Stimulated activated CD4-positive, alpha-beta T cell treated with anti-CD3 and anti-CD28 coated beads, Interleukin-1b, Interleukin-23, amount 100 ng/mL, for 4 hours (primary cell): ENCODE measurements at regions not wholly inside any gene's neighbourhood (a gene's known extent, or its start where the extent isn't known, plus 50 kb on each side); places are given as distances from the start of the nearest gene placed in this dataset.

ENCODE experiments used
- DNase-seq, 2 donors: peaks; one replicate each; pipeline ENCODE4 v3.0.0-alpha.2; 2020; ENCODE audit warnings: low read depth in 2 of 2

DNA sequence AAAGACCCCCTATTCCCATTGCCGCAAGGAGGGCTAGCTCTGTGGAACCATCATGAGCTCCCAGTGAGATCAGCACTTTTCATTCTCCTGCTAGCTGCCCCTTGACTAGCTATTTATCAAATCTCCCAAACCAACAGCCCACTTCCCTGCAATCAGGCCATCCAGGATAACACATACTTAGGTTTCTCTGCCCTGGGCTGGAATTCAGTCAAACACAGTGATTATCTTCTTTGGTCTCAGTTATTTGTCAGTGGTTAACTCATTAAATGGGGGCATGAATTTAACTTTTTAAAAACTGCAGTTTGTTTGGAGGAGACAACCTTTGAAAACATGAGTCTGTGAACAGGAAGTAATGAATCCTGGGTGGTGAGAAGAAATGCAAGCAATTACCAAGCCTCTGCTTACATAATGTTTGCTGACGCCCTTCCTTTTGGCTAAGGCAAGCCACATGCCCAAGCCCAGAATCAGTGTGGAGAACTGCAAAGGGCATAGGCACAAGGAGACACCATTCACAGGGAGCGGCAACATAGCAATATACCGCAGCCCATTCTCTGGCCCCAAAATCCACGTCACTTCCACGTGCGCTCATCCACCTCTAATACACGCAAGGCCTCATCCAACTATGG, 275.0 kb downstream of the DRD1 start:
- no peak for DNase-seq

DNA sequence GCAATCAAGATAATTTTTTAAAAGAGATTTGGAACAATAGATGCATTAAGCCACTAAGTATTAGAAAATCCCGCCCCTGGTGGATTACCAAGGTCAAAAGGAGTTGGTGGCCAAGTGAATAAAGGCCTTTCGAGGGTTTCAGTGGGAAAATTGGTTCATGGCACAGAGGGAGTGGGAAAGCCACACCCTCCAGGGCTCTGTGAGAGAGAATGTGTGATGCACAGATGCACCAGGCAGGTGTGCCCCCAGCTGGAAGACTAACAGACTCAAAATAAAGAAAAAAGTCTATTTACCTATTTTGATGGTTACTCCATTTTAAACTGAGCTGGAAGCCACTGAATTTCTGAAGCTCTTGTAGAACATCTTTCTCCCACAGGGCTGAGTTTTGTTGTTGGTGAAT, 278.0 kb downstream of the DRD1 start:
- no peak for DNase-seq

DNA sequence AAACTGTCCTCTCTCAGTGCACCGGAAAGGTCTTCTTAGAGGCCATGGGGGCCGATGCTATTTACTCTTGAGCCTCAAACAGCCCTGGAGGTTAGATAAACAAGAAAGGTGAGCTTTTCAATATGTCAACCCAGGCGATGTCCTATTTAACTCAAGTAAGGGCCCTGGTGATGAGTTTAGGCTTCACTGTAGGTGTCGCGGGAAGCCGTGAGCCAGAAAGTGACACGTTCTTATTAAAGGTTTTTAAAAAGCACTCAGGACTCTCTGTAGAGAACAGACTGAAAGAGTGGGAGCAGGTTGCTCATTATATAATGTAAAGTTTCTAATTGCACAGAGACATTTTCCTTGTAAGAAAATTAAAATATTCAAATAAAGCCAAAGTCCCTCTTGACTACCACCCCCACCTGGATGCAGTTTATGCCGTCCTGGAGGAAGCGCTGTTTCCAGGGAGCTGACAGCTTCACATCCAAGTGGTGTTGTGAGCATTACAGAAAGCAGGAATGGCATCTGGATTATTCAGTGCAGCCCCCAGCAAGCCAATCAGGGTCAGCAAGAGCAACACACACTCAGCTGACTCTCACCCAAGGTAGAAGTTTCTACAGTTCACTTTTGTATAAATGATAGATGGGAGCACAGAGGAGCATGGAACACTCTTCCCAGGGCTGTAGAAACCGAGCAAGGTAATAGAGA, 280.3 kb downstream of the DRD1 start:
- DNase-seq: no peak

DNA sequence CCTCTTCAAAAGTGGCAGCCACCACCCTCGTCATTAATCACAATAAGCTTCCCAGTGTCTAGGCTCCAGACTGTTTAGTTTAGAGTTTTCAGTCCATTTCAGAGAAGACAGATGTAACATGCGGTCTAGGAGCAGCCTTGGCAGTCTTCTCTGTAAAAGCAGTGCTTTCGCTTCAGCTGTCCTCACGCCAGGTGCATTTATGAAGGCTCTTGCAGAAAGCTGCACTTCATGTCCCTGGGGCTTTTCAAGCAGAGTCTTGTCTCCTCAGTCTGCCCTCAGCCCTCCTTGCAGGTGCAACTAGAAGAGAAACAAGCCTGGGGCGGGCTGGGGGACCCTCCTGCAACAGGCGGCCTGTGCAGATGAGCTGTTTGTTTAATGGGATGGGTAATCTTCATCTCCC, 281.9 kb downstream of the DRD1 start:
- no peak for DNase-seq

DNA sequence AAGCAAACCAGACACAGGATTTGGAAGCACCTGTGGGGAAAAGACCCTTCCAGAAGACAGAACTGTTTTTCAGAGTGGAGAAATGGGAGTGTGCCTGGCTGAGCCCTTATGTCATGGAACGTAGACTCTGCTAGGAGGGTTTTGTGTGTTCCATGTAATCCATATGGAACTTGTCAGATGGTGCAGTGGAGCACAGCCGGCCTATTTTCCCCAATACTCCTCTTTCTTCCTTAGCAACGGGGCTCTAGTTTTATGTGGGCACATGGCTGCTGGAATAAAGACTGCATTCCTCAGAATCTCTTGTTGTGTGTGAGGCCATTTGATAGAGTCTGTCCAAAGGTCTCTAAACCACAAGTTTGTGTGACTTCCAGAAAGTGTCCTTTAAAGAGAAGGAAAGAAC, 284.0 kb downstream of the DRD1 start:
- DNase-seq: no peak

DNA sequence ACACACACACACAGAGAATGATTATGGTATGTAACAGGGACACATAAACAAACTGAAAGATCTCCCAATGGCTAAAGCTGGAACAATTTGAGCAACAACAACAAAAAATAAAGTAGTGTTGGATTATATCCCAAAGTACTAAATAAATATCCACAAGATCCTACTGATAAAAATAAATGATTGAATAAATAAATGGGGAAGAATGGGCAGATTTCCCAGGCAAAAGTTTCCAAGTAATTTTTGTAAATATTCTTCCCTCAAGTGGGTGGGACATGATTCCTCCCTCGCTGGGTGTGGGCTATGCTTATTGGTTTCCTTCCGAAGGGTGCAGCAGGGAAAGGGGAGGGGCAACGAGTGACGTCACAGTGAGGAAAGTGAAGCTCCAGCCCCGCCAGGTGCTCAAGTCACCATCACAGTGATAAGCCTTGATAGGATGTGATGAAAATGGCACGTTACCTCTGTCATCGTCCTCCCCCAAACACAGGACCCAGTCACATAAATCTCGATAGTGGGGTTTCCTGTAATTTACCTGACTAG, 295.3 kb downstream of the DRD1 start:
- no peak for DNase-seq

DNA sequence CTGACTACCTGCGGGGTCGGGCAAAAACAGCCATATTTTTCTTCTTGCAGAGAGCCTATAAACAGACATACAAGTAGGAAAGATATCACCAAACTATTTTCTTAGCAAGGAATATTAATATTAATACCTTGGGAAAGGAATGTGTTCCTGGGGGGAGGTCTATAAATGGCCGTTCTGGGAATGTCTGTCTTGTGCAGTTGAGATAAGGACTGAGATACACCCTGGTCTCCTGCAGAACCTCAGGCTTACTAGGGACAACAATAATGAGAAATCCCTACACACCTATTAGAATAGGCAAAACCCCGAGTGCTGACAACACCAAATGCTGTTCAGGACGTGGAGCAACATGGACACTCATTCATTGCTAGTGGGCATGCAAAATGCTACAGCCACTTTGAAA, 297.2 kb downstream of the DRD1 start:
- DNase-seq: no peak

DNA sequence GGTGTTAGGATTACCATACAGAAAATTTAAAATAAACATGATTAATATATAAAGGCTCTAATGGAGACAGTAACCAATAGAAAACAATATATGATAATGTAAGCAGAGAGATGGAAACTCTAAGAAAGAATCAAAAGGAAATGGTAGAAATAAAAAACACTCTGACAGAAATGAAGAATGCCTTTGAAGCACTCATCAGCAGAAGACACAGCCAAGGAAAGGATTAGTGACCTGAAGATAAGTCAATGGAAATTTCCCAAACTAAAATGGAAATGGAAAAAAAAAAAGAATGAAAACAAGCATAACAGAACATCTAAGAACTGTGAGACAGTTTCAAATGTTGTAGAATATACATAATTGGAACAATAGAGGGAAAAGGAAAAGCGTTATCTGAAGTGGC, 302.6 kb downstream of the DRD1 start:
- no peak for DNase-seq

DNA sequence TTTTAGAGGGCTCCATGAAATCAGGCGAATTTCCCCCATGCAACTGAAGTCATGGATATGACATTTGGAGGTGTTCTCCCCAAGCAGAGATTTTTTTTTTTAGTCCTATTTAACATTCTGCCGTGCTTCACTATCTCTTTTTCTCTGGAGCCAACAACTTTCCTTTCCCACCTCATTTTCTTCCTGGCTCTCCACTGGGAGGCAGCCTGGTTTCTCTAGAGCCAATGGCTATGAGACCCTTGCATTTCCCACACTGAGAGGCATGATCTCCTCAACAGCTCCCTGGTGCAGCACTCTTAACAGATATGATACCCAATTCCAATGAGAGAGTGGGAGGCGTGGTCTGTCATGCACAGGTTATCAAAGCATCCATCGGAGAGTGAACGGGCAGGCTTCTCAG, 310.8 kb downstream of the DRD1 start:
- no peak for DNase-seq

DNA sequence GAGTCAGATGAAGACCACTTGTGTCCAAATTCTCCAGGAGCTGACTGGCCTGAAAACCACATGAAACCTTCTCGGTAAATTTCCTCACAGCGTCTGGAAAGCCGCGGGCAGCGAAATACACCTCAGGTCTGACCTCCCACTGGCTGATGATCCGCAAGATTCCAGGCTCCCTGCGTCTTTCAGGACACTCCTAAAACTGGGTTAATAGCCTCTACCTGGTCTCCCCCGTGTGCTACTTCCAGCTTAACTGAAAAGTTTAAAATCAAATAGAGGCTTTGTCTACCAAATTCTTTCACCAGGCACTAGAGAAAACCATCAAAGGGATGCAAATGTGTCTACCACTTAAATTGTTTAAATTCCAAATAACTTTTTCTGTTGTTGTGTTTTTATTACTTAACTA, 312.6 kb downstream of the DRD1 start:
- no peak for DNase-seq

DNA sequence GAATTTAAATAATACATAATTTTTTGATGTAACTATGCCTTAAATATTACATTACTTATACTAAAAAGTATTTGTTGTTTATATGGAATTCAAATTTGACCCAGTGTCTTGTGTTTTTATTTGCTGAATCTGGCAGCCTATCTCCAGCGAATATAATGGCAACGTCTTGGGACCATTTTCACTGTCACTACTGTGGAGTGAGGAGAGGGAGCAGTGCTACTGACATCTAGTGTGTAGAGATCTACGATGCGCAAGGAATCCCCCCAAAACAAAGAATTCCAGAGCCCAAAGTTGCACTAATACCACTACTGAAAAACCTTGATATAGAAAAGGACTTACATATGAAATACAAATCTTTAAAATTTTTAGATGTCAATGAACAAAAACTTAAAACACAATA, 314.4 kb downstream of the DRD1 start:
- DNase-seq: no peak

DNA sequence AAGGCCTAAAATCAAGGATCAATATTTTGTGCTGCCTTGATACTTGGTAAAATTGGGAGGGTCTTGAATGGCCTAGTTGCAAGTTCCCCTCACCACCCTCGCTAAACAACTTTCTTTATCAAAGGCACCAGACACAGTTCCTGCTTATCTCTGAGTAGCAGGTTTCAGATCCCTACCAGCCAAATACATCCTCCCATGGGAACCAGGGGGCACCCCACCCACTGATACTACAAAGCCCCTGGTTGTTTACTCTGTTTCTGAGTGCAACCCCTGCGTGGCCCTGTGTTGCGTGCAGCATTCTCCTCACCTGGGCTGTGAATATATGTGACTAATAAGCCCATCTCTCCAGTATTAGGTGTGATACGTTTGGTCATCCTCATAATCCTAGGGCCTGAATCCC, 314.9 kb downstream of the DRD1 start:
- no peak for DNase-seq

DNA sequence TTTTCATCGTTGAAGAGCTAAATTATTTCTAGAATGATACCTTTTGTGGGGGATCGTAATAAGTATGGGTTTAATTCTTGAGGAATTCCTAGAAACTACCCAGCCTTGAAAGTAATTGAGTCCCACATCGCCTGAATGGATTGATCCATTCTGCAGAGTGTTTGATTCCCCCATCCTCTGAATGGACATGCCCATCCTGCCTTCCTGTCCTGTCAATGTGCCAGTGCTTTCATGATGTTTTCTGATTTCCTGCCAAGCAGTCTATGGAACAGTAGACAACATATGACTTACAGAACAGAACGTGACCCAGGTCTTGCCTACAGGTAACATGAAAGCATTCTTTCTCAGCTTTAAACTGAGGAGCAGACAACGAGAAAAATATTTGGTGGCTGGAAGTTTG, 319.2 kb downstream of the DRD1 start:
- no peak for DNase-seq

DNA sequence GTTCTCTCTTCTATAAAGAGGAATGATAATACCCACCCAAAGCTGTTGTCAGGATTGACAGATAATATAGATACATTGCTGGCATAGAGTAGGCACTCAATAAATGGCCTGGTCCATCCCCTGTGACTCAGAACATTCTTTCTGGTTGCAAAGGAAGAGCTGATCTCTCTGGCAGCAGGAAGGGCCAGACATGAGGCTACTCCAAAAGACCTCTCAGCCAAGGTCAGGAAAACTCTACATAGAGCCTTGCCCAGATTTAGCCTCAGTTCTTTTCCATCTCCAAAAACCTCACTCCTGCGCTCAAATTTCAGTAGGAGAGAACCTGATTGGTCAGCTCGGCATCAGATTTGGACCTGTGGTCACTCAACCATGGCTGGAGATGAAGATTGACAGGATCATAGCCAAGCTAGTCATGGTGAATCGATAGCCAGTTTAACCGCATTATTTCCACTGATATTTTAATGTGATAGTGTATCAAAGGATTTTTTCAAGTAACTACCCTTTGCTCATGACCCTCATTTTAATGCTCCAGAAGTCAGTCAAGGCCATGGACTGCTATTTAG, 319.6 kb downstream of the DRD1 start:
- no peak for DNase-seq

DNA sequence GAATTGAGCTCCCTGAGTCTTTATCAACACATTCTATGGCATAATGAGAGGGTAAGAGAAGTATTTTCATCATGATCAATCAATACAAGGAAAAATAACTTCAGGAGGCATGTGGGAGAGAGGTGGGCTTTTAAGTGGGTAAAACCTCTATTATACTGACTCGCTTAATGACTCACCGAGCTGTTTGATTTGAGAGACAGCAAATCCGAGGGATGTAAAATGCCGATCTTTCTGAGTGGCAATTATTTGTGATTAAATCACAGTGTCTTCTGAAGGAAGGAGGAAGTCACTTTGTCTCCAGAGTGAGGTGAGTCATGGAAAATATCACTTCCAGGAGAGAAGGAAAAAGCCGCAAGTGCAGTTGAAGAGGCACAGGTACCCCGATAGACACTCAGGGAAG, 320.4 kb downstream of the DRD1 start:
- DNase-seq: no peak

DNA sequence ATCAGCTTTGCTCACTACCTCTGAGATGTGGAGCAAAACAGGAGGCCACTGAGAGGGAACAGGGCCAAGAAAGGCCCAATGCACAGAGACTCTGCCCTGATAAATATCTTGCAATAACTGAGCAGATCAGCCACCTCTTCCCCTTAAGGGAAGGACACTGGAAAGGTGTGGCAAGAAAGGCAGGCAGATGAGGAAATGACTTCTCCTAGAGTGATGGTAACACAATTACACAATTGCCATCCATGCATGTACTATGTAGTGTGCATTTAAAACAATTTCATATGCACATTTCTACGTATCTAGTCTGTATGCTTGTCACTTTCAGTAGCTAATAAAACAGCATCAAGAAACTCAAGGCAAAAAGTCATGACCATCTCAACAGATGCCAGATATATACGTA, 322.5 kb downstream of the DRD1 start:
- DNase-seq: no peak

DNA sequence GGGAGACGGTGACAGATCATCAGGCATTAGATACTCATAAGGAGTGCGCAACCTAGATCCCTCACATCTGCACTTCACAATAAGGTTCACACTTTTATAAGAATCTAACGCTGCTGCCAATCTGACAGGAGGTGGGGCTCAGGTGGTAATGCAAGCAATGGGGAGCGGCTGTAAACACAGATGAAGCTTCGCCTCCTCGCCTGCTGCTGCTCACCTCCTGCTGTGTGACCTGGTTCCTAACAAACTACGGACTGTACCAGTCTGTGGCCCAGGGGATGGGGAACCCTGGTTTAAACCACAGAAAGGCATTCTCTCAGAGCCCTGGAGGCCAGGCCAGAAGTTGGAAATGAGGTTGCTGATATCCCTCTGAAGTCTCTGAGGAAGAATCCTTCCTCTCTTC, 323.6 kb downstream of the DRD1 start:
- DNase-seq: no peak

DNA sequence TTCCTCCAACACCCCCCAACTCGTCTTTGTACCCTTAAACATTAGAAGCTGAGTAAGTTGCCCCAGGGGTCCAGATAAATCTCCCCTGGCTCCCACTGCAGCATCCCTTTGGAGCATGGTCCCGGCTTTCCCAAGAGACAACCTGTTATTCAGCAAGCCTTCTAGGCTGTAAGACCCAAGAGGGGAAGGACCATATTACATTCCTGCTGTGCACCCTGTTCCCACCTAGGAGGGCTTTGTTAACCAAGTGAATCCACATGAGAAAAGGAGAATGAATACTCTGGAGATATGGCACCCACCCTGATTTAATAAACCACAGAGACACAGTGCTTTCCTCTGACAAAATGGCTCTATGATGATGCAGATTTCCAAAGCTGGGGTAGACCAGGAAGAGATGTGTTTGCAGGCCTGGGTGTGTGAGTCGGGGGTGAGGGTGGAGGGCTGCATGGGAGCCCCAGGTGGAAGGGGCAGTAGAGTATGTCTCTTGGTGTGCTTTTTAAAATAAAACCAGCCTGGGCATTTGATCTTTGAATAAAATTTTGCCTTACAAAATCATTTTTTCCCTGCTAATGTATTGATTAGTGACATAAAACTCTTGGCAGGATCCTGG, 325.2 kb downstream of the DRD1 start:
- no peak for DNase-seq

DNA sequence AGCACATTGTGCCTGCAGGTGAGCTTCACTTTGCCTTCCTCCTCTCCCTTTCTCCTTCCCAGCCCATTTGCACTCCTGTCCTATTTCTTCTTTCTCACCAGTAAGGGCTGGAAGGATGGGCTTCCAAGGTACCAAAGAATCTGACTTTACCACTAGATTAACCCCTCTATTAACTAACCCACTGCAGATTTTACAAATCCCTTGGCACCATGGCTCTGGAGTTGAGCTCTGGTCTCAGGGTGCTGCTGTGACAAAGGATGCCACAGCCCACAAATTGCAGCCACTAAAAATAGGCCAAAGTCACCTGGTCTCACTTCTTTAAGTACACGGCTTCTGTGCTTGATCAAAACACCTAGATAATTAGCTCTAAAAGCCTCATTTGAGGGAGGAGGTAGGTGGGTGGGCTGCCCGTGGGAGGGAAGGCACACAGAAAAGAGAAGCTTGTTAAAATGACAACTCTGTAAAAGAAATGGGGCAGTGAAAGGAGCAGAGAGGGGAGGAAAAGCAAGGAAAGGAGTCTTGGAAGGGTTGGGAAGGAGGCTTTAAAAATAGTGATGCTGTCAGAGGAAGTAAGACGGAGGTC, 327.4 kb downstream of the DRD1 start:
- no peak for DNase-seq

DNA sequence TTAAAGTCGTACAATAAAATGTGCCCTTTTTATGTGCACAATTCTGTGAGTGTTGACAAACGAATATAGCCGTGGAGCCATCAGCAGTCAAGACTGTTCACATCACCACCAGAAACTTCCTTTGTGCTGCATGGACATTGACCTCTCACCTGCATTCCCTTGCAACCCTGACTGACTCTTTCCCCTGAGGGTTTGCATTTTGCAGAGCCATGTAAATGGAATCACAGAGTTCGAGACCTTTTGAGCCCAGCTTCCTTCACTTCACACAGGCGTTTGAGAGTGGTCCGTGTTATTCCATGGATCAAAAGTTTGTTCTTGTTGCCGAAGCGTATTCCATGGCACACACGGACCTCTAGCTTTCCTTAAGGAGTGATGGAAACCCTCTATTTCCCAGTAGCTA, 328.2 kb downstream of the DRD1 start:
- DNase-seq: no peak

DNA sequence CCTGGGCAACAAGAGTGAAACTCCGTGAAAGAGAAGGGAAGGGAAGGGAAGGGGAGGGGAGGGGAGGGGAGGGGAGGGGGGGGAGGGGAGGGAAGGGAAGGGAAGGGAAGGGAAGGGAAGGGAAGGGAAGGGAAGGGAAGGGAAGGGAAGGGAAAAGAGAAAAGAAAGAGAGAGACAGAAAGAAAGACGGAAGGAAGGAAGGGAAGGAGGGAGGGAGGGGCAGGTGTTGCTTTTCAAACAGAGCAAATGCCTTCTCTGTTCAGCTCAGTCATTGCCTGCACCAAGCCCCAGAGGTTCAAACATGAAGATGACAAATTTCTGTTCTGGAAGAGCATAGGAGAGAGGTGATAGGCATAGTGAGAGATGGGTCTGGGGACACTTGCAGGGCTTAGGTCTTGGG, 330.0 kb downstream of the DRD1 start:
- no peak for DNase-seq

DNA sequence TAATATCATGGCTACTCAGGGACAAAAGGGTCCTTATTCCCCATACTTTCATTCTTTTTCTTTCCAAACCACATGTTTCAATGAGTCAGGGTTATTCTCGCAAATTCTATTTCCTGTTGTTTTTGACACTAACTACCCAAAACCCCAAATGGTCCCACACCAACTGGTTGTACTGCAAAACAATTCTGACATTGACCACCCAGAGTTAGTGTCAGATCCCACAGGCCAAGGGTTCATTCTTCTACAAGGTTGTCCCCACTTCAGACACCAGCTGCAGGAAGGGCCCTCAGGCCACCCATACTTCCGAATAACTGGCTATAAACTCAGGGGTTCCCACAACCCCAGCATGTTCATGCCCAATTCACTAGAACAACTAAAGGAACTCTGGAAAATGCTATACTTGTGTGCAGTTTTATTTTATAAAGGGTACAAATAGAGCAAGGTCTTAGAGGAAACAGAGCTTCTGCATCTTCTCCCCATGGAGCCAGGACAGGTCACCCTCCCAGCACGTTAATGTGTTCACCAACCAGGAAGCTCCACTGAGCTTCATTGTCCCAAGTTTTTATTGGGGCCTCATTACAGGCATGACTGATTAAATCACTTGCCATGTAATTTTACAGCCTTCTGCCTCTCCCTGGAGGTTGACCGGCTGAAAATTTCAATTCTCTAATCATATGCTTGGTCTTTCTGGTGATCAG, 334.8 kb downstream of the DRD1 start:
- no peak for DNase-seq
